Brain microvascular endothelial cell (primary cell): ENCODE measurements at regions not wholly inside any gene's neighbourhood (a gene's known extent, or its start where the extent isn't known, plus 50 kb on each side); places are given as distances from the start of the nearest gene placed in this dataset.

Experiments used
- DNase-seq: peaks from one replicate; pipeline ENCODE4 v3.0.0-alpha.2; 2020
- H3K27ac ChIP-seq: fragments of 250-450 bp; sonication (Bioruptor Pico); 2 replicates; pipeline ENCODE4 v1.5.1; 2020; ENCODE audit warnings: mild to moderate bottlenecking, moderate library complexity
- H3K27me3 ChIP-seq: fragments of 250-450 bp; sonication (Bioruptor Pico); replicated peaks from 2 replicates; pipeline ENCODE4 v1.5.1; 2020; ENCODE audit warnings: mild to moderate bottlenecking
- H3K36me3 ChIP-seq: fragments of 250-450 bp; sonication (Bioruptor Pico); replicated peaks from 2 replicates; pipeline ENCODE4 v1.5.1; 2020; ENCODE audit warnings: mild to moderate bottlenecking
- H3K4me3 ChIP-seq: 2 replicates; pipeline ENCODE4 v1.5.1; 2011; ENCODE audit warnings: low read depth, mild to moderate bottlenecking, control low read depth, low read length, moderate library complexity
- CTCF ChIP-seq: IDR thresholded peaks from 2 replicates; pipeline ENCODE4 v1.5.1; 2011; ENCODE audit warnings: low read depth, mild to moderate bottlenecking, moderate library complexity, low read length, control low read depth, inconsistent platforms; ENCODE audit errors: missing control alignments
- in situ Hi-C: cut with HindIII; loops from 2 replicates; pipeline ENCODE4 v1.10.0; 2017; ENCODE audit warnings: low sequenced_read_pairs, low pct_ligation_motif_present

GRCh38 chr4:10877076-10877475 is 192.5 kb upstream of the CLNK start:
- H3K36me3 ChIP-seq: no peaks in the 10 kb centered on the region
- in situ Hi-C loops: no loop called here
- no peak overlapping the region for H3K27ac ChIP-seq
- H3K4me3 ChIP-seq: no peak overlapping the region
- no peak for DNase-seq
- H3K27me3 ChIP-seq: no peaks in the 10 kb centered on the region
- TF ChIP-seq CTCF: no peak

GRCh38 chr4:10875144-10875799 is 190.7 kb upstream of the CLNK start:
- in situ Hi-C loops: no loop called here

GRCh38 chr4:10873809-10874208 is 189.2 kb upstream of the CLNK start:
- no peak for DNase-seq
- no peak for TF ChIP-seq CTCF
- no peaks in the 10 kb centered on the region for H3K36me3 ChIP-seq
- no peaks in the 10 kb centered on the region for H3K27me3 ChIP-seq
- in situ Hi-C loops: no loop called here
- no peak overlapping the region for H3K4me3 ChIP-seq
- H3K27ac ChIP-seq: no peak overlapping the region

More at GRCh38 chr4:10875144-10875799, 190.7 kb upstream of the CLNK start:
- no peak for TF ChIP-seq CTCF
- no peak for DNase-seq
- Histone ChIP-seq H3K4me3 (no peak overlapping the region), H3K27ac (no peak overlapping the region), H3K27me3 (no peaks in the 10 kb centered on the region), H3K36me3 (no peaks in the 10 kb centered on the region)

GRCh38 chr4:10872833-10873517 is 188.4 kb upstream of the CLNK start:
- no peak overlapping the region for H3K4me3 ChIP-seq
- DNase-seq: no peak
- no peak for TF ChIP-seq CTCF
- no peaks in the 10 kb centered on the region for H3K36me3 ChIP-seq
- H3K27me3 ChIP-seq: no peaks in the 10 kb centered on the region
- in situ Hi-C loops: no loop called here
- no peak overlapping the region for H3K27ac ChIP-seq

GRCh38 chr4:10866666-10867065 is 182.1 kb upstream of the CLNK start:
- TF ChIP-seq CTCF: no peak
- in situ Hi-C loops: no loop called here
- H3K36me3 ChIP-seq: no peaks in the 10 kb centered on the region
- no peak overlapping the region for H3K27ac ChIP-seq
- H3K4me3 ChIP-seq: no peak overlapping the region
- no peak for DNase-seq
- H3K27me3 ChIP-seq: no peaks in the 10 kb centered on the region

GRCh38 chr4:10861036-10861435 is 176.5 kb upstream of the CLNK start:
- H3K4me3 ChIP-seq: no peak overlapping the region
- in situ Hi-C loops: no loop called here
- H3K36me3 ChIP-seq: no peaks in the 10 kb centered on the region
- no peak for TF ChIP-seq CTCF
- DNase-seq: no peak
- no peak overlapping the region for H3K27ac ChIP-seq
- H3K27me3 ChIP-seq: no peaks in the 10 kb centered on the region
